ENCODE measurements at regions not wholly inside any gene's neighbourhood (a gene's known extent, or its start where the extent isn't known, plus 50 kb on each side); places are given as distances from the start of the nearest gene placed in this dataset.

GRCh38 chr16:62954144-62955032 is 918.1 kb upstream of the CDH8 start:
- no peak for DNase-seq
- intact Hi-C loops (cut with DNase I), result no loop called here

GRCh38 chr16:62950351-62950750 is 914.1 kb upstream of the CDH8 start:
- intact Hi-C loops (cut with DNase I), result no loop called here
- no peak for DNase-seq

- no peak for DNase-seq
- intact Hi-C loops (cut with DNase I), result no loop called here
Measured at GRCh38 chr16:62940569-62940968, 904.3 kb upstream of the CDH8 start.

- intact Hi-C loops (cut with DNase I), result no loop called here
Measured at GRCh38 chr16:62939687-62940086, 903.4 kb upstream of the CDH8 start.

GRCh38 chr16:62933929-62934328 is 897.7 kb upstream of the CDH8 start:
- DNase-seq, result no peak
- intact Hi-C loops (cut with DNase I), result no loop called here

More at GRCh38 chr16:62939687-62940086, 903.4 kb upstream of the CDH8 start:
- DNase-seq, result no peak

GRCh38 chr16:62929593-62929992 is 893.4 kb upstream of the CDH8 start:
- no peak for DNase-seq
- intact Hi-C loops (cut with DNase I), result no loop called here

- intact Hi-C loops (cut with DNase I), result no loop called here
- no peak for DNase-seq
Measured at GRCh38 chr16:62927122-62927521, 890.9 kb upstream of the CDH8 start.

GRCh38 chr16:62926121-62926801 is 890.0 kb upstream of the CDH8 start:
- intact Hi-C loops (cut with DNase I), result no loop called here
- DNase-seq, result no peak

GRCh38 chr16:62921904-62922303 is 885.7 kb upstream of the CDH8 start:
- intact Hi-C loops (cut with DNase I), result no loop called here
- DNase-seq, result no peak

GRCh38 chr16:62913924-62914323 is 877.7 kb upstream of the CDH8 start:
- no peak for DNase-seq
- intact Hi-C loops (cut with DNase I), result no loop called here

GRCh38 chr16:62913333-62913732 is 877.1 kb upstream of the CDH8 start:
- DNase-seq, result no peak
- intact Hi-C loops (cut with DNase I), result no loop called here

- intact Hi-C loops (cut with DNase I), result no loop called here
- DNase-seq, result no peak
Measured at GRCh38 chr16:62909597-62909996, 873.4 kb upstream of the CDH8 start.

- intact Hi-C loops (cut with DNase I), result no loop called here
- no peak for DNase-seq
Measured at GRCh38 chr16:62907562-62907961, 871.3 kb upstream of the CDH8 start.

- DNase-seq, result no peak
- intact Hi-C loops (cut with DNase I), result no loop called here
Measured at GRCh38 chr16:62903961-62904502, 867.8 kb upstream of the CDH8 start.

- DNase-seq, result no peak
- intact Hi-C loops (cut with DNase I), result no loop called here
Measured at GRCh38 chr16:62899737-62900136, 863.5 kb upstream of the CDH8 start.

GRCh38 chr16:62889097-62889496 is 852.9 kb upstream of the CDH8 start:
- intact Hi-C loops (cut with DNase I), result no loop called here
- DNase-seq, result no peak

GRCh38 chr16:62883509-62883908 is 847.3 kb upstream of the CDH8 start:
- intact Hi-C loops (cut with DNase I), result no loop called here
- no peak for DNase-seq

GRCh38 chr16:62882552-62883221 is 846.4 kb upstream of the CDH8 start:
- intact Hi-C loops (cut with DNase I), result no loop called here
- no peak for DNase-seq

- intact Hi-C loops (cut with DNase I), result loop anchor here (10.0 kb wide), 1 partner anchor 409 kb away; no protein-coding TSS in a partner anchor
- DNase-seq, result no peak
Measured at GRCh38 chr16:62876133-62876532, 839.9 kb upstream of the CDH8 start.

- intact Hi-C loops (cut with DNase I), result loop anchor here (5.0 to 10.0 kb wide), 2 partner anchors 412 to 680 kb away; no protein-coding TSS in a partner anchor
- no peak for DNase-seq
Measured at GRCh38 chr16:62872339-62872738, 836.1 kb upstream of the CDH8 start.

GRCh38 chr16:62870554-62870953 is 834.3 kb upstream of the CDH8 start:
- intact Hi-C loops (cut with DNase I), result loop anchor here (5.0 to 10.0 kb wide), 2 partner anchors 414 to 678 kb away; no protein-coding TSS in a partner anchor
- no peak for DNase-seq

Measured in posterior cingulate gyrus (tissue), 11 donors.